Spinal cord (tissue), 9 donors: ENCODE measurements at regions not wholly inside any gene's neighbourhood (a gene's known extent, or its start where the extent isn't known, plus 50 kb on each side); places are given as distances from the start of the nearest gene placed in this dataset.

Source experiments
- DNase-seq, 6 donors: peaks; one replicate each; pipeline versions ENCODE4 v3.0.0 to v3.0.0-alpha.2; 2013 to 2015; ENCODE audit warnings: low spot score in 6 of 6, low read depth in 4 of 6
- H3K27ac ChIP-seq: one replicate; pipeline ENCODE4 v1.5.1; 2013; ENCODE audit warnings: low read depth, low read length, control low read depth
- H3K27me3 ChIP-seq: one replicate; pipeline ENCODE4 v1.6.1; 2013; ENCODE audit warnings: low read length; ENCODE audit not compliant: control insufficient read depth, insufficient read depth
- H3K36me3 ChIP-seq: one replicate; pipeline ENCODE4 v1.6.1; 2013; ENCODE audit warnings: low read length; ENCODE audit not compliant: control insufficient read depth, insufficient read depth
- H3K4me1 ChIP-seq: one replicate; pipeline ENCODE4 v1.6.1; 2013; ENCODE audit warnings: low read length; ENCODE audit not compliant: control insufficient read depth, insufficient read depth
- H3K4me3 ChIP-seq: one replicate; pipeline ENCODE4 v1.5.1; 2013; ENCODE audit warnings: low read depth, low read length, control low read depth
- H3K9me3 ChIP-seq: one replicate; pipeline ENCODE4 v1.6.1; 2013; ENCODE audit warnings: low read length; ENCODE audit not compliant: control insufficient read depth, insufficient read depth
- WGBS: methylation state at CpG from one replicate; pipeline ENCODE4 v1.1.5; 2013; ENCODE audit warnings: missing lambda C conversion rate; ENCODE audit not compliant: insufficient coverage; 5-methylcytosine and 5-hydroxymethylcytosine counted together
- donor health status: healthy.

GRCh38 chr3:7793786-7794185 lies 707.8 kb upstream of the LMCD1 start:
- no peak for DNase-seq
- H3K4me1 ChIP-seq, result no peaks in the 10 kb centered on the region
- H3K4me3 ChIP-seq, result no peak overlapping the region
- H3K27ac ChIP-seq, result no peak overlapping the region
- H3K27me3 ChIP-seq, result no peaks in the 10 kb centered on the region
- WGBS, result no CpG with 5 or more reads among the region's 5 CpGs
- H3K36me3 ChIP-seq, result no peaks in the 10 kb centered on the region
- no peaks in the 10 kb centered on the region for H3K9me3 ChIP-seq

- Histone ChIP-seq H3K27me3 (no peaks in the 10 kb centered on the region), H3K27ac (no peak overlapping the region), H3K36me3 (no peaks in the 10 kb centered on the region), H3K9me3 (no peaks in the 10 kb centered on the region), H3K4me1 (no peaks in the 10 kb centered on the region), H3K4me3 (no peak overlapping the region)
- DNase-seq, result no peak
- no CpG with 5 or more reads among the region's 4 CpGs for WGBS
Observed at GRCh38 chr3:7798276-7798675, 703.3 kb upstream of the LMCD1 start.

GRCh38 chr3:7800006-7800780 lies 701.4 kb upstream of the LMCD1 start:
- H3K9me3 ChIP-seq, result no peaks in the 10 kb centered on the region
- peak in 2 of 6 donors; percentile 60 to 76 for DNase-seq
- no peak overlapping the region for H3K4me3 ChIP-seq
- 29% methylated on average over 1 of the region's 4 CpGs for WGBS
- no peaks in the 10 kb centered on the region for H3K4me1 ChIP-seq
- no peaks in the 10 kb centered on the region for H3K36me3 ChIP-seq
- no peak overlapping the region for H3K27ac ChIP-seq
- no peaks in the 10 kb centered on the region for H3K27me3 ChIP-seq

- H3K27ac ChIP-seq, result no peak overlapping the region
- DNase-seq, result no peak
- no peaks in the 10 kb centered on the region for H3K27me3 ChIP-seq
- H3K9me3 ChIP-seq, result no peaks in the 10 kb centered on the region
- no peaks in the 10 kb centered on the region for H3K4me1 ChIP-seq
- H3K4me3 ChIP-seq, result no peak overlapping the region
- H3K36me3 ChIP-seq, result no peaks in the 10 kb centered on the region
- no CpG with 5 or more reads among the region's 3 CpGs for WGBS
Observed at GRCh38 chr3:7812490-7812889, 689.1 kb upstream of the LMCD1 start.

GRCh38 chr3:7813365-7813764 lies 688.3 kb upstream of the LMCD1 start:
- DNase-seq, result peak in 3 of 6 donors; percentile 5 to 67 (median 9)
- WGBS, result no CpG with 5 or more reads among the region's 1 CpG
- Histone ChIP-seq H3K4me1 (no peaks in the 10 kb centered on the region), H3K36me3 (no peaks in the 10 kb centered on the region), H3K4me3 (no peak overlapping the region), H3K27me3 (no peaks in the 10 kb centered on the region), H3K9me3 (no peaks in the 10 kb centered on the region), H3K27ac (no peak overlapping the region)

- no peak for DNase-seq
- Histone ChIP-seq H3K4me3 (no peak overlapping the region), H3K27me3 (no peaks in the 10 kb centered on the region), H3K27ac (no peak overlapping the region), H3K9me3 (peaks cover 6% of the 10 kb centered on the region), H3K4me1 (no peaks in the 10 kb centered on the region), H3K36me3 (no peaks in the 10 kb centered on the region)
- WGBS, result 44% methylated on average over 2 of the region's 3 CpGs
Observed at GRCh38 chr3:7817239-7817638, 684.4 kb upstream of the LMCD1 start.

GRCh38 chr3:7820969-7821368 lies 680.7 kb upstream of the LMCD1 start:
- Histone ChIP-seq H3K9me3 (peaks cover 19% of the 10 kb centered on the region), H3K27me3 (no peaks in the 10 kb centered on the region), H3K4me1 (no peaks in the 10 kb centered on the region), H3K4me3 (no peak overlapping the region), H3K27ac (no peak overlapping the region), H3K36me3 (no peaks in the 10 kb centered on the region)
- 83% methylated on average over 2 of the region's 2 CpGs for WGBS
- DNase-seq, result no peak

- Histone ChIP-seq H3K4me1 (no peaks in the 10 kb centered on the region), H3K27ac (no peak overlapping the region), H3K4me3 (no peak overlapping the region), H3K36me3 (no peaks in the 10 kb centered on the region), H3K27me3 (no peaks in the 10 kb centered on the region), H3K9me3 (peaks cover 19% of the 10 kb centered on the region)
- no peak for DNase-seq
- WGBS, result no CpG with 5 or more reads among the region's 1 CpG
Observed at GRCh38 chr3:7821858-7822257, 679.8 kb upstream of the LMCD1 start.

GRCh38 chr3:7841451-7841850 lies 660.2 kb upstream of the LMCD1 start:
- no peak overlapping the region for H3K4me3 ChIP-seq
- no peaks in the 10 kb centered on the region for H3K27me3 ChIP-seq
- no peaks in the 10 kb centered on the region for H3K4me1 ChIP-seq
- no peak overlapping the region for H3K27ac ChIP-seq
- WGBS, result no CpG with 5 or more reads among the region's 1 CpG
- DNase-seq, result no peak
- no peaks in the 10 kb centered on the region for H3K36me3 ChIP-seq
- H3K9me3 ChIP-seq, result no peaks in the 10 kb centered on the region

GRCh38 chr3:7843441-7843840 lies 658.2 kb upstream of the LMCD1 start:
- DNase-seq, result no peak
- Histone ChIP-seq H3K36me3 (no peaks in the 10 kb centered on the region), H3K9me3 (no peaks in the 10 kb centered on the region), H3K4me1 (no peaks in the 10 kb centered on the region), H3K27me3 (no peaks in the 10 kb centered on the region), H3K4me3 (no peak overlapping the region), H3K27ac (no peak overlapping the region)
- WGBS, result no CpG with 5 or more reads among the region's 1 CpG
